Trophoblast cell (in vitro differentiated cells and primary cell): ENCODE measurements at regions not wholly inside any gene's neighbourhood (a gene's known extent, or its start where the extent isn't known, plus 50 kb on each side); places are given as distances from the start of the nearest gene placed in this dataset.

Source experiments
- DNase-seq, 2 donors: peaks; one replicate each; pipeline ENCODE4 v3.0.0-alpha.2; 2016
- H2AFZ ChIP-seq: 2 replicates; pipeline ENCODE4 v1.6.1; 2013; ENCODE audit warnings: low read length, moderate library complexity, mild to moderate bottlenecking; ENCODE audit not compliant: insufficient read depth, poor library complexity
- H2AK5ac ChIP-seq: 2 replicates; pipeline ENCODE4 v1.6.1; 2013; ENCODE audit warnings: mild to moderate bottlenecking, low read length
- H2BK120ac ChIP-seq: 2 replicates; pipeline ENCODE4 v1.6.1; 2013; ENCODE audit warnings: low read length, mild to moderate bottlenecking, moderate library complexity; ENCODE audit not compliant: insufficient read depth, poor library complexity
- H2BK12ac ChIP-seq: 2 replicates; pipeline ENCODE4 v1.6.1; 2013; ENCODE audit warnings: mild to moderate bottlenecking, low read length, moderate library complexity
- H2BK5ac ChIP-seq: 2 replicates; pipeline ENCODE4 v1.6.1; 2013; ENCODE audit warnings: low read length, low read depth, moderate library complexity, mild to moderate bottlenecking; ENCODE audit not compliant: poor library complexity
- H3K14ac ChIP-seq: 2 replicates; pipeline ENCODE4 v1.6.1; 2013; ENCODE audit warnings: mild to moderate bottlenecking, low read length
- H3K18ac ChIP-seq: 2 replicates; pipeline ENCODE4 v1.6.1; 2013; ENCODE audit warnings: mild to moderate bottlenecking, low read length
- H3K23ac ChIP-seq: 2 replicates; pipeline ENCODE4 v1.6.1; 2013; ENCODE audit warnings: low read length
- H3K27ac ChIP-seq: 2 replicates; pipeline ENCODE4 v1.5.1; 2013; ENCODE audit warnings: low read depth, mild to moderate bottlenecking, inconsistent platforms, low read length, moderate library complexity
- H3K27me3 ChIP-seq: 2 replicates; pipeline ENCODE4 v1.6.1; 2013; ENCODE audit warnings: inconsistent platforms, mild to moderate bottlenecking, low read length, moderate library complexity; ENCODE audit not compliant: insufficient read depth
- H3K36me3 ChIP-seq, 2 experiments: 1 replicate in 1 of 2; 2 replicates in 1 of 2; pipeline ENCODE4 v1.6.1; 2013; ENCODE audit warnings: low read length in 2 of 2, mild to moderate bottlenecking in 2 of 2, moderate library complexity in 1 of 2; ENCODE audit not compliant: insufficient read depth in 2 of 2, control insufficient read depth in 1 of 2
- H3K4ac ChIP-seq: 2 replicates; pipeline ENCODE4 v1.6.1; 2013; ENCODE audit warnings: low read depth, mild to moderate bottlenecking, low read length, moderate library complexity
- H3K4me1 ChIP-seq, 2 experiments: 1 replicate in 1 of 2; 2 replicates in 1 of 2; pipeline ENCODE4 v1.6.1; 2013; ENCODE audit warnings: low read length in 2 of 2, mild to moderate bottlenecking in 2 of 2, moderate library complexity in 1 of 2; ENCODE audit not compliant: insufficient read depth in 2 of 2, control insufficient read depth in 1 of 2
- H3K4me2 ChIP-seq: 2 replicates; pipeline ENCODE4 v1.6.1; 2013; ENCODE audit warnings: inconsistent platforms, mild to moderate bottlenecking, low read length, moderate library complexity
- H3K4me3 ChIP-seq: 2 replicates; pipeline ENCODE4 v1.5.1; 2013; ENCODE audit warnings: mild to moderate bottlenecking, low read depth, low read length, inconsistent platforms
- H3K79me1 ChIP-seq: one replicate; pipeline ENCODE4 v1.6.1; 2013; ENCODE audit warnings: low read length
- H3K79me2 ChIP-seq: 2 replicates; pipeline ENCODE4 v1.6.1; 2013; ENCODE audit warnings: low read length, mild to moderate bottlenecking; ENCODE audit not compliant: control insufficient read depth, insufficient read depth, poor library complexity
- H3K9ac ChIP-seq: 2 replicates; pipeline ENCODE4 v1.6.1; 2013; ENCODE audit warnings: mild to moderate bottlenecking, low read length
- H3K9me3 ChIP-seq: 2 replicates; pipeline ENCODE4 v1.6.1; 2013; ENCODE audit warnings: low read depth, mild to moderate bottlenecking, control low read depth, inconsistent platforms, low read length; ENCODE audit not compliant: insufficient read depth
- H4K12ac ChIP-seq: 2 replicates; pipeline ENCODE4 v1.6.1; 2013; ENCODE audit warnings: low read depth, mild to moderate bottlenecking, low read length, moderate library complexity
- H4K8ac ChIP-seq: 2 replicates; pipeline ENCODE4 v1.6.1; 2013; ENCODE audit warnings: low read depth, mild to moderate bottlenecking, low read length, moderate library complexity
- H4K91ac ChIP-seq: one replicate; pipeline ENCODE4 v1.6.1; 2013; ENCODE audit warnings: low read depth, mild to moderate bottlenecking, low read length, moderate library complexity
- WGBS: extraction: QIAGEN DNeasy Blood & Tissue Kit; methylation state at CpG from one replicate; pipeline ENCODE4 v1.1.7; 2013; ENCODE audit warnings: missing lambda C conversion rate; ENCODE audit not compliant: insufficient read length, insufficient coverage; ENCODE audit errors: extremely low coverage; 5-methylcytosine and 5-hydroxymethylcytosine counted together

DNA sequence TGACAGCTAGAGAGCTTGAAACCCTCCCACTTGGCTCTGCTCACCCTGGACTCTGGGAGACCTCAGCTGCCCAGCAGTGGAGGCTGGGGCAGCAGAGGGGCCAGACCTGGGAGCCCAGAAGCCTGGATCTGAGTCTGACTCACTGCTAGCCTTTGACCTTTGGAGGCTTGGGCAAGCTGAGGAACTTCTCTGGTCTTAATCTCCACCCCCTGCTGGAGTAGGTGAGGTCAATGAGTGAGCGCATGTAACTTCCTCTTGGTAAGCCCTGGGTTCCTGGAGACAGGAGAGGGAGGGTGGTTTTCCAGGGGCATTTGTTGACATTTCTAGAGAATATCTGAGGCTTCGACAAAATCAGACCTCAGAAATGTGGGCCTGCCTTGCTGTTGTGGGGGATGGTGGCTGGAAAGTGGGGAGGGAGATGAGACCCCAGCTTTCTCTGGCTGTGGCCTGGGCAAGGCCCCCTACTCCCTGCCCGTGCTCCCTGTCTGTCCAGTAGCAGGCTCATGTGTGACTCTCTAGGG is 73.0 kb upstream of the YWHAQ start:
- H2AK5ac ChIP-seq: peak overlapping the region; percentile 40
- no peak overlapping the region for H2BK5ac ChIP-seq
- DNase-seq: peak; percentile 17 to 45
- H3K4me2 ChIP-seq: peak overlapping the region; percentile 30
- H3K18ac ChIP-seq: peak overlapping the region; percentile 56
- H3K23ac ChIP-seq: no peak overlapping the region
- H4K8ac ChIP-seq: peak overlapping the region; percentile 58
- H3K4ac ChIP-seq: no peak overlapping the region
- H2AFZ ChIP-seq: no peak overlapping the region
- peak overlapping the region; percentile 61 for H3K27ac ChIP-seq
- H3K9me3 ChIP-seq: peaks cover 4% of the 10 kb centered on the region
- H3K9ac ChIP-seq: no peak overlapping the region
- H2BK120ac ChIP-seq: no peak overlapping the region
- H3K36me3 ChIP-seq: no peaks in the 10 kb centered on the region
- peaks cover 15 to 18% of the 10 kb centered on the region in 2 experiments for H3K4me1 ChIP-seq
- peak overlapping the region; percentile 57 for H4K91ac ChIP-seq
- peaks cover 5% of the 10 kb centered on the region for H3K79me1 ChIP-seq
- WGBS: no CpG with 5 or more reads among the region's 3 CpGs
- H3K79me2 ChIP-seq: no peaks in the 10 kb centered on the region
- H2BK12ac ChIP-seq: peak overlapping the region; percentile 75
- H4K12ac ChIP-seq: no peak overlapping the region
- peak overlapping the region; percentile 71 for H3K14ac ChIP-seq
- no peaks in the 10 kb centered on the region for H3K27me3 ChIP-seq
- no peak overlapping the region for H3K4me3 ChIP-seq

- H2BK120ac ChIP-seq: no peak overlapping the region
- H3K79me2 ChIP-seq: no peaks in the 10 kb centered on the region
- H3K27me3 ChIP-seq: no peaks in the 10 kb centered on the region
- H2BK12ac ChIP-seq: no peak overlapping the region
- peak overlapping the region; percentile 49 for H2AK5ac ChIP-seq
- no peak for DNase-seq
- no peak overlapping the region for H3K27ac ChIP-seq
- H4K91ac ChIP-seq: no peak overlapping the region
- no peak overlapping the region for H3K4me3 ChIP-seq
- no peak overlapping the region for H3K9ac ChIP-seq
- peaks cover 4% of the 10 kb centered on the region for H3K9me3 ChIP-seq
- no peak overlapping the region for H4K8ac ChIP-seq
- no peak overlapping the region for H4K12ac ChIP-seq
- H2BK5ac ChIP-seq: no peak overlapping the region
- H3K23ac ChIP-seq: no peak overlapping the region
- H2AFZ ChIP-seq: no peak overlapping the region
- no peak overlapping the region for H3K4ac ChIP-seq
- no CpG with 5 or more reads among the region's 3 CpGs for WGBS
- peaks cover 9 to 15% of the 10 kb centered on the region in 2 experiments for H3K4me1 ChIP-seq
- H3K79me1 ChIP-seq: peaks cover 5% of the 10 kb centered on the region
- no peak overlapping the region for H3K18ac ChIP-seq
- H3K4me2 ChIP-seq: no peak overlapping the region
- no peaks in the 10 kb centered on the region for H3K36me3 ChIP-seq
- H3K14ac ChIP-seq: no peak overlapping the region
Observed at GRCh38 chr2:9704600-9704999, 73.8 kb upstream of the YWHAQ start.

DNA sequence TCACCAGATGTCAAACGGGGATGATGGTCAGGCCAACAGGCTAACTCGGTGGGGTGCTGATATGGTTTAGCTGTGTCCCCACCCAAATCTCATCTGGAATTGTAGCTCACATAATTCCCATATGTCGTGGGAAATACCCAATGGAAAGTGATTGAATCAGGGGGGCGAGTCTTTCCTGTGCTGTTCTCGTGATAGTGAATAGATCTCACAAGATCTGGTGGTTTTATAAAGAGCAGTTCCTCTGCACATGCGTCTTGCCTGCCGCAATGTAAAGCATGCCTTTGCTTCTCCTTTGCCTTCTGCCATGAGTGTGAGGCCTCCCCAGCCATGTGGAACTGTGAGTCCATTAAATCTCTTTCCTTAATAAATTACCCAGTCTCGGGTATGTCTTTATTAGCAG is 74.4 kb upstream of the YWHAQ start:
- H2AK5ac ChIP-seq: no peak overlapping the region
- no peak overlapping the region for H4K8ac ChIP-seq
- no peak overlapping the region for H2AFZ ChIP-seq
- no peak overlapping the region for H2BK120ac ChIP-seq
- no peak overlapping the region for H3K4ac ChIP-seq
- DNase-seq: no peak
- no peaks in the 10 kb centered on the region for H3K36me3 ChIP-seq
- peaks cover 9 to 15% of the 10 kb centered on the region in 2 experiments for H3K4me1 ChIP-seq
- no peaks in the 10 kb centered on the region for H3K27me3 ChIP-seq
- H2BK12ac ChIP-seq: no peak overlapping the region
- no peak overlapping the region for H3K23ac ChIP-seq
- H4K12ac ChIP-seq: no peak overlapping the region
- H3K4me2 ChIP-seq: no peak overlapping the region
- H4K91ac ChIP-seq: no peak overlapping the region
- H2BK5ac ChIP-seq: no peak overlapping the region
- no peak overlapping the region for H3K4me3 ChIP-seq
- no CpG with 5 or more reads among the region's 8 CpGs for WGBS
- H3K9me3 ChIP-seq: peaks cover 4% of the 10 kb centered on the region
- H3K14ac ChIP-seq: no peak overlapping the region
- no peaks in the 10 kb centered on the region for H3K79me2 ChIP-seq
- H3K27ac ChIP-seq: no peak overlapping the region
- H3K79me1 ChIP-seq: peaks cover 5% of the 10 kb centered on the region
- no peak overlapping the region for H3K18ac ChIP-seq
- no peak overlapping the region for H3K9ac ChIP-seq

GRCh38 chr2:9707008-9707407 is 76.2 kb upstream of the YWHAQ start:
- H3K4me2 ChIP-seq: no peak overlapping the region

More at GRCh38 chr2:9707008-9707407, 76.2 kb upstream of the YWHAQ start:
- Histone ChIP-seq H3K27ac (no peak overlapping the region), H3K36me3 (no peaks in the 10 kb centered on the region), H4K91ac (no peak overlapping the region), H3K79me1 (peaks cover 5% of the 10 kb centered on the region), H2BK12ac (no peak overlapping the region), H3K4me1 (peaks cover 9 to 15% of the 10 kb centered on the region in 2 experiments), H3K4me3 (no peak overlapping the region), H2BK5ac (no peak overlapping the region), H4K8ac (no peak overlapping the region), H3K9ac (no peak overlapping the region), H3K27me3 (no peaks in the 10 kb centered on the region), H3K23ac (no peak overlapping the region), H4K12ac (no peak overlapping the region), H2BK120ac (no peak overlapping the region), H3K4ac (no peak overlapping the region), H3K9me3 (peaks cover 4% of the 10 kb centered on the region), H3K79me2 (no peaks in the 10 kb centered on the region), H2AK5ac (no peak overlapping the region), H3K14ac (no peak overlapping the region), H2AFZ (no peak overlapping the region), H3K18ac (no peak overlapping the region)
- DNase-seq: no peak
- no CpG with 5 or more reads among the region's 6 CpGs for WGBS
